Motor neuron (in vitro differentiated cells): ENCODE measurements at regions not wholly inside any gene's neighbourhood (a gene's known extent, or its start where the extent isn't known, plus 50 kb on each side); places are given as distances from the start of the nearest gene placed in this dataset.

ENCODE experiments used
- ATAC-seq, 8 experiments: fragments of 200-7000 bp; cut with Tn5 transposase; replicated peaks in 6 of 8; 2 replicates each; pipeline ENCODE4 v1.8.0; 2021; ENCODE audit warnings: mild to moderate bottlenecking in 8 of 8, moderate library complexity in 8 of 8
- H3K27ac ChIP-seq, 2 donors: fragments of 250-450 bp; sonication (Bioruptor Pico); 2 replicates each; pipeline ENCODE4 v1.9.0; 2021; ENCODE audit warnings: antibody characterized with exemption in 2 of 2, mild to moderate bottlenecking in 2 of 2, moderate library complexity in 1 of 2
- H3K4me1 ChIP-seq, 2 donors: fragments of 250-450 bp; sonication (Bioruptor Pico); replicated peaks in 1 of 2; 2 replicates each; pipeline ENCODE4 v1.6.1; 2021; ENCODE audit warnings: antibody characterized with exemption in 2 of 2, mild to moderate bottlenecking in 2 of 2, moderate library complexity in 1 of 2
- H3K4me3 ChIP-seq, 5 donors: fragments of 250-450 bp; sonication (Bioruptor Pico); 2 replicates each; pipeline ENCODE4 v1.9.0; 2021; ENCODE audit warnings: antibody characterized with exemption in 5 of 5, mild to moderate bottlenecking in 5 of 5, moderate library complexity in 4 of 5
- WGBS, 10 experiments: fragments of 450-650 bp; shearing (Covaris generic); methylation state at CpG; one replicate each; pipeline ENCODE4 v1.0.0; 2022; 5-methylcytosine and 5-hydroxymethylcytosine counted together
- in situ Hi-C, 9 experiments: fragments of 400-800 bp; cut with MboI; loops; one replicate each; pipeline ENCODE4 v1.15.0; 2021; ENCODE audit warnings: low sequenced_read_pairs in 9 of 9, low pct_unique_long_range_greater_than_20kb in 2 of 9; ENCODE audit not compliant: unreplicated experiment in 9 of 9

DNA sequence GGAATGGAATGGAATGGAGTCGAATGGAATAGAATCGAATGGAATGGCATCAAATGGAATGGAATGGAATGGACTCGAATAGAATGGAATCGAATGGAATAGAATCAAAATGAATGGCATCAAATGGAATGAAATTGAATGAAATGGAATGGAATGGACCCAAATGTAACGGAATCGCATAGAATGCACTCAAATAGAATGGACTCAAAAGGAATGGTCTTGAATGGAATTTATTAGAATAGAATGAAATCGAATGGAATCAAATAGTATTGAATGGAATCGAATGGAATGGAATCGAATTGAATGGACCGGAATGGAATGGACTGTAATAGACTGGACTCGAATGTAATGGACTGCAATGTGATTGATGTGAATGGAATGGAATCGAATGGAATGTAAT is 501.4 kb upstream of the WSB1 start:
- ATAC-seq = no peak
- Histone ChIP-seq H3K27ac (no peak overlapping the region), H3K4me1 (no peaks in the 10 kb centered on the region), H3K4me3 (no peak overlapping the region)
- 23 to 78% (median 52%) methylated on average over 6 to 12 of the region's 12 CpGs for WGBS, 10 experiments
- in situ Hi-C loops = no loop called here

GRCh38 chr17:26807024-26807423 is 486.9 kb upstream of the WSB1 start:
- no peak for ATAC-seq
- in situ Hi-C loops = no loop called here
- no peak overlapping the region for H3K4me3 ChIP-seq
- no peak overlapping the region for H3K27ac ChIP-seq
- WGBS, 10 experiments = 19 to 74% (median 50%) methylated on average over 4 to 10 of the region's 10 CpGs
- H3K4me1 ChIP-seq = no peaks in the 10 kb centered on the region

- Histone ChIP-seq H3K4me1 (no peaks in the 10 kb centered on the region), H3K27ac (no peak overlapping the region), H3K4me3 (no peak overlapping the region)
- in situ Hi-C loops = no loop called here
- 19 to 63% (median 37%) methylated on average over 7 to 10 of the region's 10 CpGs for WGBS, 10 experiments
- ATAC-seq = no peak
Measured at GRCh38 chr17:26809033-26809432, 484.9 kb upstream of the WSB1 start.

- in situ Hi-C loops = no loop called here
- no peak for ATAC-seq
- Histone ChIP-seq H3K27ac (no peak overlapping the region), H3K4me3 (no peak overlapping the region), H3K4me1 (no peaks in the 10 kb centered on the region)
- 11 to 70% (median 59%) methylated on average over 9 of the region's 9 CpGs for WGBS, 10 experiments
Measured at GRCh38 chr17:26818736-26819135, 475.2 kb upstream of the WSB1 start.
